ENCODE measurements at regions not wholly inside any gene's neighbourhood (a gene's known extent, or its start where the extent isn't known, plus 50 kb on each side); places are given as distances from the start of the nearest gene placed in this dataset.

DNA sequence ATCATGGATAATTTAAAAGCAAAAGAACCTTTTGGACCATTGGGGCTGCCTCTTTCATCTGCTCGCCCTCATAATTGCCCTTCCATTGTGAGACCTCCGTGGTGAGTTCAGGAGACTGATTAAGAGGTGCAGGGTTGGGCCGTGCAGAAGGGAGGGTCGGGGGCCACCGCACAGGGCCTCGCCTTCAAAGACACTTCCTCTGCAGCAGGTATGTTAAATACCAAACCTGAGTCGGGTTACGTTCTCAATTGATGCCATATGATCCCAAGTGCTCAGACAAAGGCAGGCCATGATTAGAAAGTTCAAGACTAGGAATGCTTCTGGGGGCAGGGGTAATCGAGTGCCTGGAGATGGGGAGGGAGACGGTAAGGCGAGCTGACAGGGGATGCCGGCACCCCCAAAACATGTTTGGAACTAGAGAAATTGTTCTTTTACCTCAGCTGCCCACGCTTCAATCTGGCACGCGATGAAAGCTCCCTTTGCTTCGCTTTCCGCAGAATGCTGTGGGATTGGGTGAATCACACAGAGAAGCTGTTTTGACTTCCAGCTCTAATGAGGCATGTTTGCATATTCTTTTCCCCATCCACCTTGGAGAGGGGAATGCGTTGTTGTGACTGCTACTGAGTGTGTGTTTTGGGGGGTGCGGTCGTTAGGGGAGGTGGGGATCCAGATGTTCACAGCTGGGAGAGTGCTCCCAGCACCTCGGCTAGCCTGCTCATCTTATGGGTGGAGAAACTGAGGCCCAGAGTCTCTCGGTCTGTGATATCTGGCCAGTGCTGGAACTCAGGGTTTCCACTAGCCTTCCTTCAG is 309.1 kb downstream of the MYCN start:
- intact Hi-C loops (cut with micrococcal nuclease), result loop anchor here (10.0 kb wide), 1 partner anchor 65 kb away; no protein-coding TSS in a partner anchor
- DNase-seq, result no peak
- no peak for ATAC-seq

DNA sequence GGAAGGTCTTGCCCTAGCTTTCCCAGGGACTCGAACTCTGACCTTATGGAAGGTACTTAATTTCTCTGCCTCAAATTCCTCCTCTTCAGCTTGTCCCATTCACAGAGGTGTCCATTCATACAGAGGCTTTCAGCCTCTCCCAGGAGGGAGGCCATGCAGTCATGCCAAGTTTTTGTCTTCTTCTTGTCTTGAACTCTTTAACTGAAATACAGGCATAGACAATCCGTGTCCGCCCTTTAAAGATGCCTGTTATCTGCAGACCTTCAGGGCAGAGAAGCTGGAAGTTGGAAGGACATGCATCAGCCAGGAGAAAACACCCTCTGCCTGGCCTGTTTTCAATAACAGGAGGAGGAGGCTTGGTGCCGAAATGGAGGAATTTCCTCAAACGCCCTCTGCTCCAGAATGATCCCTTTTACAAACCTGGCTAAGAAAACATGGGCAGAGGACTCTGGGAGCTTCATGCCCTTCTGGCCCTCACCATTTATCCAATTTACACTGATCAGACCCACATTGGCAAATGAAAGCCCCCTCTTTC is 308.3 kb downstream of the MYCN start:
- no peak for DNase-seq
- no peak for ATAC-seq
- intact Hi-C loops (cut with micrococcal nuclease), result no loop called here

DNA sequence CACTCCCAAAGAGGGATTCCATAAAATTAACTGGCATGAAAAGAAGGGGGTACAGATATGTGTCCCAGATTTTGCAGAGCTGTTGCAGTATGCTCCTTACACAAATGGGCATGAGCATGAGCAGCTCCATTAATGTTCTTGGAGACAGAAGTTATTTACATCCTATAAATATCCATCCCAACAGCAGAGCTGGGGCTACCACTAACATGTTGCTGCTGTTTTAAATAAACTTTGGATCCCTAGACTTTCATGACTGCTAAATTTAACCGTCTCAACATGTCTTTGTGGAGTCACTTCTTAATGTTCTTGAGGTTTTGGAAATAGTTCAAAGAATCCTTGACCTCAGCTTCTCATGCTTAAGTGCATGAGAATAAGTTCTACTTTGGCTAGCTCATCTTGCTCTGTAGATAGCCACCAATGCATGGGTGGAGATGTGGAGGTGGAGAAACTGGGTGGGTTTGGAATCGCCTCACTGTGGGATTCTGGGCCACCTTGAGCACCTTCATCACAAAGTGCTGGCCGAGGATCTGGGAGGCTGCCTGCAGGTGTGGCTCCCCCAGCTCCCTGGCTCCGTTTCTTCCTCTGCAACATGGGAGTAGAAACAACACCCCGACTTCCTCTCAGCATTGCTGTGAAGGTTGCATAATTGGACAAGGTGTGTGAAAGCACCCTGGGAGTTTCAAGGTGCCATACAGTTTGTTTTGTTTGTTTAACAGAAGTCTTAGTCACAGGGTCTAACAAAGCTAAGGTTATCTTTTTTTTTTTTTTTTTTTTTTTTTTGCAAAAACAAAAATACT is 307.2 kb downstream of the MYCN start:
- no peak for DNase-seq

DNA sequence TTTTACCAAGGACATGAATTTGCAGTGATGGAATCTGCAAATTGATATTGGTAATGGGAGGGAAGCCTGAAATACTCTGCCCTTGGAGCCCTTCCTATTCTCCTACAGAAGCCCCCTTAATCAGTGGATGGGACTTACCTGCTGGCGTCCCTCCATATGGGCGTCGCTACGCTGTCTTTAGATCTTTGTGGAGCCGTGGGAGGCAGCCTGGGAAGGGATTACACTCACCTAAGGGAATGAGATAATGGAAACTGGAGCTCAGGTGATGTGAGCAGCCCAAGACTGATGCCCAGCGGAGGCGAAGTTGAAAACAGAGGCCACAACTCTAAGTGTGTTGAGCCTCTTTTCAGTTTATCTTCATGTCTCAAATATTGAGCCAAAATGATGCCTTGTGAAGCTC is 306.6 kb downstream of the MYCN start:
- intact Hi-C loops (cut with micrococcal nuclease), result no loop called here
- no peak for DNase-seq
- no peak for ATAC-seq

More for the DNA sequence above, 307.2 kb downstream of the MYCN start:
- intact Hi-C loops (cut with micrococcal nuclease), result no loop called here
- ATAC-seq, result no peak

DNA sequence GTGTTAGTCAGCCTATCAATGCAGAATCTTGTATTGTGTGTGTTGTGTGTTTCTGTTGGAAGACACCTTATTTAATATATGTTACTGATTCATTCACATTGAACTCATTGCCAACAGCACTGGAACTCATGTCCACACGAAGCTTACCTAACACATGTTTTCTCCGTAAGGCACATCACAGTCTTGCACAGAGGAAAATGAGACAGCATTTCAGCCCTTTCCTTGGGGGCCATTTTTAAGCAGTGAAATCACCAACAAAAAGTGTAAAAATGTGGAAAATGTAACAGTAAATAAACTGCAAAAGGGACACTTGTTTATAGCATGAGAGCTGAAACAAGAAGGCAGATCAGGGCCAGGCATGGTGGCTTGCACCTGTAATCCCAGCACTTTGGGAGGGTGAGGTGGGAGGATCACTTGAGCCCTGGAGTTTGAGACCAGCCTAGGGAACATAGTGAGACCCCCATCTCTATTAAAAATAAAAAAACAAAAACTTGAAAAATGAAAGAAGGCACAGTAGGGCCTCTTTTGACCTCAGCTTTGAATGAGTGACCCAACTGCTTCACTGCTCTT is 306.0 kb downstream of the MYCN start:
- DNase-seq (no peak), ATAC-seq (no peak)
- intact Hi-C loops (cut with micrococcal nuclease), result no loop called here

DNA sequence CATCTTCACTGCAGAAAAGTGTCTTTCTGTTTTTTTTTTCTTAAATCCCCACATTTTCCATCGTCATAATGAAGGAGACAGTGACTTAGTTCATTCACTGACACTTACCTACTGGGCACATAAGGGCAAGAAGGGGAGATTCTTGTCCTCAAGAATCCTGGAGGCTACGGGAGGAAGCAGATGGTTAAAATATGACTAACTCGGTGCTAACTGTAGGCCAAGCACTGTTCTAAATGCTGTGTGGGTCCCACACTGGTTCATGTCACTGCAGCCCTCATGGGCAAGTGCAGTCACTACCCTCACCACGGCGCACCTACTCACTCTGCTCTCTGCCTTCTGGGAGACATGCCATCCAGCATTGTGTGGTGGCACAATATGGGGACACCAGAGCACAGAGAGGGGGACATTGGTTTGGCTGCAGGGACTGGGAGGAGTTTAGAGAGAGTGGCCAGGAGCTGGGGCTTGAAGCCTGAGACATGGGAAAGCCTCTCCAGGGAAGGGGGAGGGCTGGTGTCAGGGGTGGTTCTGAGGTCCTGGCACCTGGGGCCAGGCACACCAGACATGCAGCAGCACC is 305.2 kb downstream of the MYCN start:
- no peak for DNase-seq
- intact Hi-C loops (cut with micrococcal nuclease), result no loop called here
- no peak for ATAC-seq

DNA sequence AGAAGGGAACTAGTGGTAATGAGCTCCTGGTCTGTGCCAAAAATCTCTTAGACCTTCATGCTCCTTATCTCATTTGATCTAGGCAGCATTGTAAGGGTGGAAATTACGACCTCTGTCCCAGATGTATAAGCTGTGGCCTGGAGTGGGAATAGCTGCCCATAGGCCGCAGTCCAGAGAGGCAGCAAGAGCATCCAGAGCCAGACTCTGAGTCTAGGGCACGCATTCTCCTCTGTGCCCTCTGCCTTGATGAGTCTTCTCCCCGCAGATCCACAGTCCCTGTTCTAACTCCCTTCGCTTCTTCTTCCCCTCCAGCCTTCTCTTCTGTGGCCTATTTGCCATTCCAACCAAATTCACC is 304.6 kb downstream of the MYCN start:
- no peak for DNase-seq
- ATAC-seq, result no peak
- intact Hi-C loops (cut with micrococcal nuclease), result no loop called here

DNA sequence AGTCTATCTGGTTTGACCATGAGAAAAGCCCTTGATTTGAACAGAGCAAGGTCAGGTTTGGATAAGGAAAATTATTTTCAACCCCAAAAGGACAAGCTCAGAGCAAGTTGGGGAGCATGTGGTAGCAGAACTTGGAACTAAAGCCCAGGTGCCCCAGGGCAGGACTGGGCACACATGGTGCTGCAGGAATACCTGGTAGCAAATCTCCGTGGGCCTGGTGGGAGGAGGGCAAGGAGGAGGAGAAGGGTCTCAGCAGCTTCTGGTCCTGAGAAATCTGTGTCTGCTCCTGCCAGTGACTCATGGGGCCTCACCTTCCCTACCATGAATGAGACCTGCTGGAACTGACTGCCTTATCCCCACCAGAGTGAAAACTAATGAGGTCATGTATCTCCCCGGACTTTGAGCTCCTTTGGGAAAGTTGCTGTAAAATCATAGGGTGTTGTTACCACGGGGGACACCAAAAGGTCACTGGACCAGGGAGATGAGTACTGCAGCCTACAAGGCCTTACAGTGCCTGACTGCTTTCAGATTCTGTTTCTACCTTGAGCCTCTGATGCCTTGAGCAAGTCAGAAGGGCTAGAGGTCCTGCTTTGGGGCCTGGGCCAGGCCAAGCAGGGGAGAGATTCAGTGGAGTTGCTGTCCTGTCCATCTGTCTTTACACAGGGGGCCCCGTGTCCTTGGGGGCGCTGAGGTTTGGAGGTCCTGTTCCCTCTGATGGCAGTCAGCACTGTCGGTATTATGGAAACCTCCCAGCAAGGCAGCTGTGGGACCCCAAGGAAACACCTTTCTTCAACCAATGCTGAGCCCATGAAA is 304.0 kb downstream of the MYCN start:
- intact Hi-C loops (cut with micrococcal nuclease), result no loop called here
- DNase-seq, result no peak
- ATAC-seq, result no peak

DNA sequence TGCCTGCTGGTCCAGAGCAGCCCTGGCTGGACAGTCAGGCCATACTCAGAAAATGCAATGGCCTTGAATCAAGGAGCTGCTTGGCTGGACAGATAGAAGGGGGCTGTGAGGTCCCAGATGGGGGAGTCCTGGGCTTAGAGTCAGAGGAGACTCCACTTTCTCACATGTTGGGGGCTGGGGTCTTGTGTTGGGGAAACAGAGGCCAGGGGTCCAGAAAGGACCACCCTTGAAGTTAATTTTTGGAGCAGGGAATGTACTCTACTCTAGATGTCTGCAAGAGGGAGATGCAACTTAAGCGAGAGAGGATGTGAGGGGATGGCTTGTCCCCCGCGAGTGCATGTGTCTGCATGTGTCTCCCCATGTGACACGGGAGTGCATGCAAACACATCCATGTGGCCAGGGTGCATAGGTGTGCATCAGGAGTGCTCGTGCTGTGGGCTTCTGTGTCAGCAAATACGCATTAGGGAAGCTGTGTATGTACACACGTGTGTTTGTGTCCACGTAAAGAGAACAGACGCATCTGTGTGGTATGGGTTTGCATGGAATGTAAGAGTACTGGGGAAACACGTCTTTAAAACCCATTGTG is 303.2 kb downstream of the MYCN start:
- DNase-seq (no peak), ATAC-seq (no peak)
- intact Hi-C loops (cut with micrococcal nuclease), result no loop called here

DNA sequence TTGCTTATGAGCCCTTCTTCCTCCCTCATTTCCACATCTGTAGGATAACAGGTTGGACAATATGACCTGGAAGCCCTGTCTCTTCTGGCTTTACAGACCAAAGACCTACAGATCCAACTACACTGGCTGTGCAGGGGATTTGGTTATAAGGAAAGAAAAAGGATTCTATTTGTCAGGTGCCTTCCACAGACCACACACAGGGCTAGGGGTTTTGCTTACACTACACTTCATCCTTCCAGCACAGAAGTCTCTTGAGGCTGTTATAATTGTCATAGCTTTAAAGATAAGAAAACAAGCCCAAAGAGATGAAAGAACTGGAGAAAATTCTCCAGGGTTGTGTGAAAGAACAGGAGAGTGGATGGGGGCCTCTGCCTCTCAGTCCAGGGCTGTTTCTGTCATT is 302.6 kb downstream of the MYCN start:
- intact Hi-C loops (cut with micrococcal nuclease), result no loop called here
- DNase-seq (no peak), ATAC-seq (no peak)

DNA sequence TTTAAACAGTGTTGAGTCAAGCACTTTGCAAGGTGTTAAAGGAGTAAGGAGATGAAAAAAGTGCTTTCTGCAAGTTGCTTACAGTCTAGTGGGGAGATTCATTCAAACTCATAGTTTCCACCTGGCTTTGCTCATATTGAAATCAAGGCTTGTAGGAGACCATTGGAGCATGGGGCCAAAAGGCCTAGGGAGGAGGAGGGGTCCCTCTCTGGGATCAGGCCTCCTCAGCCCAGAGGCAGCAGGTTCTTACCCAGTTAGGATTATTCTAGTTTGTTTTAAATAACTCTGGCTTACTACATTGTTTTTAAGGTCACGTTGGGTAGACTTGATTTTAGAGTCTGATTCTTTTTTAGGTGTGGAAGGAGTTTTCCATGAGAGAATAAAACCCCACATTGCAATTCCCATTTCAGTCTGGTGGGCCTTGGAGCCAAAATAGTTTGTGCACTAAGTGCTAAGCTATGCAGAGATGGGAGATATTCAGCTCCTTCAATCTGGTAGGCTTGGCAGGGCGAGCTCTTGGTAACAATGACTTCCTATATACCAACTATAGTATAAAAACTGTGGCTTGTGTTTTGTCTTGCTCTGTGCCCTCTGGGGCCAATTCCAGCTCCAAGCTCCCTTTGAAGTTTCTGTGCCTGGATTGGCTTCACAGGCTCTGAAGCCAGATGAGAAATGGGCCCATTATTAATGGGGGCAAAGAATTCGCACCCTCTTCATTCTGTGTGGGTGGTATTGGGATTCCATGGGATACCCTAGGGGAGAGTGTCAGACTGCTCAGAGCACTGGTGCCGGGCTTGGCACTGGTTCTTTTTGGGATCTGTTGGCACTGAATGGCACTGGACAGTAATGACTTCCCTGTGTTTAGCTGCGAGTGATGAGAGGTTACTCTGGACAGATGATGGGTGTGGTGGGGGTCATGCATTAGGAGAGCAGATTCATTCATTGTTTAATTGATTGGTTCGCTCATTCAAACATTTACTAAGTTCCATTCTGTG is 301.1 kb downstream of the MYCN start:
- DNase-seq (no peak), ATAC-seq (no peak)
- intact Hi-C loops (cut with micrococcal nuclease), result no loop called here

DNA sequence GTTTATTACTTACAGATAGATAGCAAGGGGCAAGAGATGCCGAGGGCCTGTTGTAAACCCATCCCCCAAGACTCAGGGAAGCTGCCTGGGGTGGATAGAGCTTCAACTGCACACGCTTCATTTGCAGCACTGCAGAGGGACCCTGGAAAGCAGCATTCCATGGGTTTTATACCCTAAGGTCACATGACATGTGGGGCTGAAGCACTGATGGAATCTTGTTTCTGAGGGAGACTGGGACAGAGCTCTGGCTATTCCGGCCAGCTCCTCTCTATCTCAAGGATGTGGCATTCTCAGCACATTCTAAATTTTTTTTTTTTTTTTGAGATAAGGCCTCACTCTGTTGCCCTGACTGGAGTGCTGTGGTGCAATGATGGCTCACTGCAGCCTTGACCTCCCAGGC is 300.1 kb downstream of the MYCN start:
- intact Hi-C loops (cut with micrococcal nuclease), result no loop called here
- no peak for ATAC-seq
- DNase-seq, result no peak

DNA sequence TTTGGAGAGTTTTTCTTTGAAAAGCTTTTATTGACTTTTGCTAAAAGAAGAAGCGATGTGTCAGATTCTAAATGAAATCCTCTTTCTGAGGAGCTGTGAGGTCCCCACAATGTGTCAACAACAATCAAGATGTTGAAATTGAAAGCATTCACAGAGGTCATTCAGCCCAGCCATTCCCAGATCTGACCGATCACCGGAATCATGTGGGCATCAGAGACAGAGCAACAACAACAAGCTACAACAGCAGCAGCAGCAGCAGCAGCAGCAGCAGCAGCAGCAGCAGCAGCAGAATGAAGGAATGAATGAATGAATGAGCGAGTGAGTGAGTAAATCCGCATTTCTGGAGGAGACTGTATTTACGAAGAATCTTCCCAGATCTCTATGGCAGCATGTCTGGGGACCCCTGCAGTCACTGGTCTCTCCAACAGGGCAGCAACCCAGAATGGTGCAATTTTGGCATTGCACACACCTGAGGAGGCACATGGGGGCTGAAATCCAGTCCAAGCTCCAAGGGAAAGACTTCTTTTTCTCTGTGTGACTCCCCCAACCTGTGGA is 299.0 kb downstream of the MYCN start:
- DNase-seq (no peak), ATAC-seq (no peak)
- intact Hi-C loops (cut with micrococcal nuclease), result no loop called here

DNA sequence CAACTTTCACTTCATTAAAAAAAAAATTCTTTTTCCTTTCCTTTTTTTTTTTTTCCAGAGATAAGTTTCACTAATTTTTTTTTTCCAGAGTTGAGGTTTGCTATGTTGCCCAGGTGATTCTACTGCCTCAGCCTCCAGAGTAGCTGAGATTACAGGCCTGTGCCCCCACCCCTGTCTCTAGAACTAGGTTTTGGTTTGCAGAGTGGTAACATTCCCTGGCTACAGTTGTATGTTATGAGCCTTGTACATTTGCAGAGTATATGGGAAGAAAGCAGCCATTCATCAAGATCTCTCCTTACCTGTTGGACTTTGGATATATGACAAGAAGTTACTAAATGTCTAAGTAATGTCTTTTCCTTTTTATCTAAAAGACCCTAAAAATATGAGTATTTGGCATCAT is 298.4 kb downstream of the MYCN start:
- intact Hi-C loops (cut with micrococcal nuclease), result no loop called here
- ATAC-seq (no peak), DNase-seq (no peak)

DNA sequence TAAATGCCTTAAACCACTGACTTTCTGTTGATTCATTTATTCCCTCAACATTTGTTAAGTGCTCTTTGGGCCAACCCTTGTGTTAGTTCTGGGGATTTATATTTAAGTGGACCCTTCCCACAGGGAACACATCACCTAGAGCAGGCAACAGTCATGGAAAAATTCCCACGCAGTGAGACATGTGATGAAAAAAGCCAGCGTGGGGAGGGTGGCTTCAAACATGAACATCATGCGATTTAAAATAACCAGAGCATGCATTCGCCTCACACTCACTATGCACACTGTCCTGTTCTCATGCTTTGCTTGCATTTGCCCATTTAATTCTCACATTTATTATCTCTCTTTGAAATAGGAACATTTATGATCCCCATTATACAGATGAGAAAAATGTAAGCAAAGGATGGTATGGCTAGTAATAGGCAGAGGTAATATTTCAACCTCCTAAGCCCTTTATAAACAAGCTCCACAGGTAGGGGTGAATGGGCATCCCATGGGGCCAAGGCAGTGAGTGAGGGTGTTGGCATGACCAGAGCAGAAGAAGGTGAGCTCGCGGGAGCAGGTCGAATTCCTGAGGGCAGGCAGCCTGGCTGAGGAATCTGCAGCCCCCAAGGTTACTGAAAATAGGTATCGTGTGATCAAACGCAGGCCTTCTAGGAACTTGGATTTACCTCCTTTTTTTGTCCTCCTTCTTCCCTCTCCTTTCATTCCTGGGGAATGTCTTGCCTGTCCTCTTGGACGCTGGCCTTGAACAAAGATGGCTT is 297.8 kb downstream of the MYCN start:
- intact Hi-C loops (cut with micrococcal nuclease), result no loop called here
- no peak for ATAC-seq

DNA sequence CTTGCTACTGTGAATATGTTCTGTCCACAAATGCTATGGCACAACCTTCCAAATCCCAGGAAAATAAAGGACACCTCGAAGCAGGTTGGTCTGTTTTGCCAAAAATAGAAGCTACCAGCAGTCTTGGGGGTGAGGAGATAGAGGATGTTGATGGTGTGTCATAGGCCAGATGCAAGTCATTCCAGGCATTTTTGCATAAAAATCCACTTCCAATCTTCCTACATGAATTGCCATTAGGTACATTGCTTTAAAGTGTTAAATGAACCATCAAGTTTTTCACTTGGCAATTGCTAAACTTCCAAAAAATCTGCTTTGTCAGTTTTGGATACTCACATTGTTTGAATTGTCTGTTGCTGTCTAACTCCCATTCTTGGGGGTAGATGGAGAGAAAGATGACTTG is 295.4 kb downstream of the MYCN start:
- no peak for ATAC-seq
- intact Hi-C loops (cut with micrococcal nuclease), result no loop called here
- no peak for DNase-seq

More for the DNA sequence above, 297.8 kb downstream of the MYCN start:
- DNase-seq, result no peak
